H1 (cell line): ENCODE measurements at regions not wholly inside any gene's neighbourhood (a gene's known extent, or its start where the extent isn't known, plus 50 kb on each side); places are given as distances from the start of the nearest gene placed in this dataset.

Source experiments
- CBX5 ChIP-seq: fragments of 300-800, 300-1000 bp; sonication (generic); IDR thresholded peaks from 2 replicates; pipeline ENCODE4 v1.7.1; 2016; ENCODE audit warnings: antibody characterized with exemption, low read length, low read depth
- TCF12 ChIP-seq: IDR thresholded peaks from 2 replicates; pipeline ENCODE4 v1.6.1; 2011; ENCODE audit warnings: low read depth, mild to moderate bottlenecking, low read length
- TEAD4 ChIP-seq: IDR thresholded peaks from 2 replicates; pipeline ENCODE4 v1.6.1; 2012; ENCODE audit warnings: low read depth, low read length, inconsistent platforms, mixed read lengths

- TF ChIP-seq TEAD4 (no peak), TCF12 (no peak), CBX5 (no peak)
Measured at GRCh38 chr18:47425365-47425764, 173.9 kb upstream of the SKOR2 start (continued).
